Stimulated activated CD4-positive, alpha-beta T cell treated with anti-CD3 and anti-CD28 coated beads, Interleukin-4, amount 100 ng/mL, for 4 hours (primary cell): ENCODE measurements at regions not wholly inside any gene's neighbourhood (a gene's known extent, or its start where the extent isn't known, plus 50 kb on each side); places are given as distances from the start of the nearest gene placed in this dataset.
"Not testable (repeated sequence)": the region's sequence is repeated elsewhere in the genome, so short reads cannot be mapped to it uniquely, and the experiment has no call there.

Experiments used
- DNase-seq, 2 experiments: peaks; one replicate each; pipeline ENCODE4 v3.0.0-alpha.2; 2020

- DNase-seq: no peak
Measured at GRCh38 chr7:94284104-94284503, 110.6 kb upstream of the COL1A2 start.

- DNase-seq: no peak
Measured at GRCh38 chr7:94286111-94286510, 108.6 kb upstream of the COL1A2 start.

GRCh38 chr7:94288096-94288495, 106.6 kb upstream of the COL1A2 start:
- no peak for DNase-seq

GRCh38 chr7:94289071-94289470, 105.6 kb upstream of the COL1A2 start:
- DNase-seq: no peak

- no peak for DNase-seq
Measured at GRCh38 chr7:94294471-94295131, 100.1 kb upstream of the COL1A2 start.

- DNase-seq: no peak
Measured at GRCh38 chr7:94295850-94296249, 98.8 kb upstream of the COL1A2 start.

- no peak for DNase-seq
Measured at GRCh38 chr7:94296881-94297280, 97.8 kb upstream of the COL1A2 start.

- DNase-seq: no peak
Measured at GRCh38 chr7:94297397-94297838, 97.3 kb upstream of the COL1A2 start.

GRCh38 chr7:94298943-94299342, 95.8 kb upstream of the COL1A2 start:
- DNase-seq: no peak

- no peak for DNase-seq
Measured at GRCh38 chr7:94300176-94300835, 94.4 kb upstream of the COL1A2 start.

GRCh38 chr7:94301024-94301586, 93.6 kb upstream of the COL1A2 start:
- no peak for DNase-seq

GRCh38 chr7:94303118-94303517, 91.6 kb upstream of the COL1A2 start:
- DNase-seq: no peak

GRCh38 chr7:94303695-94304094, 91.0 kb upstream of the COL1A2 start:
- DNase-seq: no peak

GRCh38 chr7:94304878-94305277, 89.8 kb upstream of the COL1A2 start:
- DNase-seq: no peak

GRCh38 chr7:94305836-94306235, 88.9 kb upstream of the COL1A2 start:
- DNase-seq: no peak

GRCh38 chr7:94307399-94308048, 87.2 kb upstream of the COL1A2 start:
- no peak for DNase-seq

GRCh38 chr7:94311515-94311914, 83.2 kb upstream of the COL1A2 start:
- DNase-seq: no peak

- no peak for DNase-seq
Measured at GRCh38 chr7:94313926-94314325, 80.8 kb upstream of the COL1A2 start.

- DNase-seq: no peak
Measured at GRCh38 chr7:94314413-94315410, 80.0 kb upstream of the COL1A2 start.

- not testable (repeated sequence) for DNase-seq
Measured at GRCh38 chr7:94321138-94321537, 73.6 kb upstream of the COL1A2 start.

- DNase-seq: no peak
Measured at GRCh38 chr7:94323844-94324243, 70.9 kb upstream of the COL1A2 start.

GRCh38 chr7:94324380-94325121, 70.1 kb upstream of the COL1A2 start:
- DNase-seq: no peak
